HT1080 (cell line): ENCODE measurements at regions not wholly inside any gene's neighbourhood (a gene's known extent, or its start where the extent isn't known, plus 50 kb on each side); places are given as distances from the start of the nearest gene placed in this dataset.
"Not testable (repeated sequence)": the region's sequence is repeated elsewhere in the genome, so short reads cannot be mapped to it uniquely, and the experiment has no call there.

Experiments
- DNase-seq: peaks from one replicate; pipeline ENCODE4 v3.0.0-alpha.2; 2015; ENCODE audit warnings: low read depth

DNA sequence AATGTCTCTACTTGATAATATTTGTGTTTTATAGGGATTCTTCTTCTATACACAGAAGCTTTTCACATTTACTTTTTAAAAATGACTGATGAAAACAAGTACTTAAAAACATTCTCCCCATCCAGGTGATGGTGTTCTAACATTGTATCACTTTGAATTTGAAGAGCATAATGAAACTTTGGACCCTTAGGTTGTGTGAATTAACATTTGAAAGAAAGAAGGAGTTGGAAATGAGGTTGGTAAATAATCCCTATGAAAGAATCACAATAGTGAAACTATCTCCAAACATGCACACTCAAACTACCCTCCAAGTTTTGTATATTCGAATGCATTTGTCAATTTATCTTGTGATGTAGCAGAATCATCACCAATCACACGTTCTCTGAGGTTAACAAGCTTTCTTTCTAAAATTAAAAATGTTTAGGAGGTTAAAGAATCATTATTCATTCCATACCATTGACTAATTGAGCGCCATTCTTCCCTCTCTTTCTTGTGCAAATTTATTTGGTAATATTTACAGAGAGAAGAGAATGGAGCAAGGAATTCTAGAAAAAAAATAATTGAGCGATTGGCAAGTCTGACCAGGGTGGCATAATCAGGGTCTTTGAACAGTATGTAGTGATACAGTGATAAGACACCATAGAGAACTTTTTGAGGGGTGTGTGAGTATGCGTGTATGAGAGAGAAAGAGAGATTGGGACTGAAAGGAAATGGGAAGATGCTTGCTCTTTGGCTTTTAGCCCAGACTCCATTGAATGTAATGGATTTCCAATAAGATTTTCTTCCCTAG lies 260.0 kb upstream of the NRXN1 start:
- DNase-seq: no peak

DNA sequence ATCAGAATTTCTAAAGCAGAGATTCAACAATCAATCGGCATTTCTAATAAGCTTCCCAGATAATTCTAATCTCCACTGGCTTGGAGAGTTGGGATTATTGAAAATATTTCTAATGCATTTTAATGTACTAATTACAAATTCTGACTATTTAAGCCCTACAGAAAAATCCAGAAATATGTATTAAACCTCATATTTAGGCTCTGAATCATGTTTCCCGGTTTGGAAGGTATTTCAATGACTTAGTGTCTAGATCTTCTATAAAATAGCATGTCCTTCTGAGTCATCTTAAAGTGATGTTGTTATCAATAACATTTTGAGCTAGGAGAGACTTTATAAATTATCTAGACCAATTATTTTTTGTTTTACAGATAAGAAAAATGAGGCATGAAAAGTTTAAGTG lies 258.8 kb upstream of the NRXN1 start:
- DNase-seq: peak; percentile 8

DNA sequence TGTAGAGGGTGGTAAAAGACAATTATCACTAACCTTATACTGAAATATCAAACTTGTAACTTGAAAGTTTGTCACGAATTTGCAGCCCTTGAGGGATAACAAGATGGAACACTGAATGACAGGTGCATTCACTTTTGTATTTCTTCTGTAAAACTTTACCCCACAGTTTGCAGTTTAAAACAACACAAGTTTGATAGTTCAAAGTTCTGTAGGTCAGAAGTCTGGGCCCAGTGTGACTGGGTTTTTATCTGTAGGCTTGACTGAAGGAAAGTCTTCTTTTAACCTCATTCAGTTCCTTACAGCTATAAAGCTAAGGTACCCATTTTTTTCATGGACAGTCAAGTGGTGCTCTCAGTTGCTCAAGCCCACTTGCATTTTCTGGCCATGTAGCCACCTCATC lies 257.1 kb upstream of the NRXN1 start:
- DNase-seq: no peak

DNA sequence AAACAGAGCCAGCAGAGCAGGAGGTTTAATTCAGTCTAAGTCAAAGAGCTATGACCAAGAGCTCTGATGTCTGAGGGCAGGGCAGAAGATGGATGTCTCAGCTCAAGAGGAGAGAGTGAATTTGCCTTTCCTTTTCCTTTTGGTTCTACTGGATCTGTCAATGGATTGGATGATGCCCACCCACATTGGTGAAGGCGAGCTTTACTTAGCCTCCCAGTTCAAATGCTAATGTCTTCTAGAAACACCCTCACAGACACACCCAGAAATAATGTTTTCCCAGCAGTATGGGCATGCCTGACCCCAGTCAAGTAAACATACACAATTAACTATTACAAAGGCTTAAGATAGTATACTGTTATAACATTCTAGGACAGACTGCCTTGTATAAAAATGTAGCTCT lies 236.3 kb upstream of the NRXN1 start:
- no peak for DNase-seq

DNA sequence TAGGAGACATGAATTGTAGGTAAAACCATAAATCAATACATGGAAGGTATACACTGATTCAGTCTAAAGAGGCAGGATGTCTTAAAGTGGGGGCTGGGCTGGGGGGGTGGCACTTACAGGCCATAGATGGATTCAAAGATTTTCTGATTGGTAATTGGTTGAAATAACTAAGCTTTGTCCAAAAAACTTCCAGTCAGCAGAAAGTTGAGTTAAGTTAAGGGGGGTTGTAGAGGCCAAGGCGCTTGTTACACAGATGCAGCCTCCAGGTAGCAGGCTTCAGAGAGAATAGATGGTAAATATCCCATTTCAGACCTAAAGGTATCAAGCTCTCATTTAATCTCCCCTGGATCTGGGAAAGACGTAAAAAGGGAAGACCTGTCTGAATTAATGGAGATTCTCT lies 233.6 kb upstream of the NRXN1 start:
- DNase-seq: no peak

DNA sequence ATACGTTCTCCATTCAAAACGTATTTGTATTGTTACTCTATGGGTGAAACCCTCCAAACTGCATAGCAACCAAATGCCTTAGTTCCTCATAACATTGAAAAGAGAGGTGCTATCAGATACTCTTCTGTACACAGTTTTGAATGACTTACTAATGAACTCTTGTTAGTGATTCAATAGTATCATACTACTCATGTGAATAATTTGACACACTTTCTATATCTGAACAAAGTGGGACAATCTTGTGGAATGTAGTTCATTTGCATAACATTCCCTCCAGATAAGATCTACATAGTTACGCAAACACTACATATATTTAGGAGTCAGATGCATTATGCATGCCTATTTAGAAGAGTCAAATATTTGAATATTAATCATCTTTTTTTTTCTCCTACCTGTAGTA lies 232.0 kb upstream of the NRXN1 start:
- no peak for DNase-seq

DNA sequence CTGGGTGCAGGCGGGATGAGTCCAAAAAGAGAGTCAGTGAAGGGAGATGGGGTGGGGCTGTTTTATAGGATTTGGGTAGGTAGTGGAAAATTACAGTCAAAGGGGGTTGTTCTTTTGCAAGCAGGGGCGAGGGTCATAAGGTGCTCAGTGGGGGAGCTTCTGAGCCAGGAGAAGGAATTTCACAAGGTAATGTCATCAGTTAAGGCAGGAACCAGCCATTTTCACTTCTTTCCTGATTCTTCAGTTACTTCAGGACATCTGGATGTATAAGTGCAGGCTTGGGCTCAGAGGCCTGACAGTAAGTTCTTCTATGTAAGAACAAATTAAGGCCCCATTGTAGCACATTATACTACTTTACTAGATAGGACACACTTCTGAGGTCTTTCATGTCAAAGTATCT lies 231.2 kb upstream of the NRXN1 start:
- not testable (repeated sequence) for DNase-seq

DNA sequence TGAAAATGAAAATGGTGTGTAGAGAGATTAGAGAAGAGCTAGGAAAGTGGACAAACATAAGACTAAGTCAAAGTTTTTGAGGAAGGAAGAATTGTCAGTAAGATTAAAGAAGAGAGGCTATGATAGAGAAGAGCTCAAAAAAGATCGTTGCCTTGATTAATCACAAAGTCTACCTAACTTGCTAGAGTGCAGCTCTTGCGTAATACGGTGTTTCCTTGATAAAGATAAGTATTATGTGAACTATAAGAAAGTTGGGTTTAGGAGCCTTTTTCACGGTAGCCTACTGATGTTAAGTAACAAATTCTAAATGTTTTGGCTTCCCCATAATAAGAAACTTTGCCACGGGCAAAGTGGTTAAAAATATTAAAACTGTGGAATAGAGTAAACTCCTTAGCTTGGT lies 226.4 kb upstream of the NRXN1 start:
- no peak for DNase-seq

DNA sequence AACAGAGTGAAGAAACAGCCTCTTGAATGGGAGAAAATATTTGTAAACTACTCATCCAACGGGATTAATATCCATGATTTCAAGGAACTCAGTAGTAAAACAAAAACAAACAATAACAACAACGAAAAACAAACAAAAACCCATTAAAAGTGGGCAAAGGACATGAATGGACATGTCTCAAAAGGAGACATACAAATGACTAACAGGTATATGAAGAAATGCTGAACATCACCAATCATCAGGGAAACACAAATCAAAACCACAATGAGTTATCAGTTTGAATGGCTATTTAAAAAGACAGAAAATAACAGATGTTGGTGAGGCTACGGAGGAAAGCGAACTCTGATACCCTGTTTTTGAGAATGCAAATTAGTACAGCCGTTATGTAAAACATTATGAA lies 224.8 kb upstream of the NRXN1 start:
- no peak for DNase-seq

DNA sequence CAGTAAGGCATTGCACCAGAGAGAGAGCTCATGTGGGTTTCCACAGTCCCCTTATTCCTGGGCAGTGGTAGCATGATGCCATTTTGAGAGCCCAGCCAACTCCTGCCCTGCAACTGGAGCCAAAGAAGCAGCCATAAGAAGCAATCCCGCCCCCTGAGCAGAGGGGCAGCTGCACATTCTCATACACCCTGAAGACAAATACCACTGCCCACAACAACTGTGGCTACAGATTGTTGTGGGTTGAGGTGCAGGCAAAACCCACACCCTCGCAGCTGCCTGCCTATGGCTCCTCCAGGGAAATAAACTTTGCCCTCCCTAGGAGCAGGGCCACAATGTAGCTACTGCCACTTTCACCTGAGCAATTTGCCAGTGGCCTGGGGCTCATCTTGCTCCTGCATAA lies 219.4 kb upstream of the NRXN1 start:
- no peak for DNase-seq

DNA sequence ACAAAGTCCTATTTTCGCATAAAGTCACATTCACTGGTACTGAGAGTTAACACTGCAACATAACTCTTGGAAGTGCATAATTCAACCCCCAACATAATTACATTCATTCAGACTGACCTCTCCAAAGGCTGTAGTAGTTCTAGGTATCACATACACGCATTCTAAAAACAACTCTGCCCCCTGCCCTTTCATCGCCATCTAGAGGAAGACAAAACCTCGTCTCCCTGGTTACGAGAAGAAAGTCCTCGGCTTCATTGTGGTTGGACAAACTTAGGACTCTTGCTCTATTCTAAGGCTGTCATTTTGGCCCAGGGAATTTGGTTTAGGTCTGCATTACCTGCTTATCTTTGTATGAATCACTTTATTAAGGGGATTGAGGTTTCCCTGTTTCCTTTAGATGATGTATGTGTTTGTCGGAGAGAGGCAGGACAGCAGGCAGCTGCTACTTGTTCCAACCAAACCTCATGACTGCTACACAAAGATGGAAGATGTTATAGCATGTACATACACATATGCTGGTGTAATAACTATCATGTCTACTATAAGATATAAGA lies 215.4 kb upstream of the NRXN1 start:
- peak; percentile 6 for DNase-seq

DNA sequence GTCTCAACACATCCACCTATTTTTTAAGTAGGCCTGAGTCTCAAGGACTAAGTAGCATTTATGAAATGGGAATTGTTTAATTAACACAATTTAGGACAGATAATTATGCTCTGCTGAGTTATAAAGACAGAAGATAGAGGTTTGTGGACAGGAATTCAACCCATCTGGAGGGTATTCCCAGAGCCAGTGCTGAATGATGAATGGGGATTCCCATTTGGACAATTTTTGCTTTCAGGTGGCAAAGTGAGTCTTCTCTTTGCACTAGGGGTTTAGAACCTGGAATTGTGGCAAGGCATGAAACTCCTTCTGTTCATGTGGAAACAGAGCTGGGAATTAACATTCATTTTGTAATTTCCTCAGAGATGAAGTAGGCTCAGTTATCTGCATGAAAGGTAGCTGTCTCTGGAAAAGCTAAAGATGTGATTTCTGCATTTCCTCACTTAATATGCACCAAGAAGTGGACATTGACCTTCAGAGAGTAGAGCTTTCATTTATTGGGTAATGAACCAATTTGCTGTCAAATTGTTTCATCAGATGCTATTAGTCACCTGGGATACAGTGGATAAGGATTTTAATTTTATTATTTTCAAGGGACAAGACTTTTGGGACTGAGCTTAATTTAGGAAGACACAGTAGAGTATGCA lies 212.1 kb upstream of the NRXN1 start:
- no peak for DNase-seq

DNA sequence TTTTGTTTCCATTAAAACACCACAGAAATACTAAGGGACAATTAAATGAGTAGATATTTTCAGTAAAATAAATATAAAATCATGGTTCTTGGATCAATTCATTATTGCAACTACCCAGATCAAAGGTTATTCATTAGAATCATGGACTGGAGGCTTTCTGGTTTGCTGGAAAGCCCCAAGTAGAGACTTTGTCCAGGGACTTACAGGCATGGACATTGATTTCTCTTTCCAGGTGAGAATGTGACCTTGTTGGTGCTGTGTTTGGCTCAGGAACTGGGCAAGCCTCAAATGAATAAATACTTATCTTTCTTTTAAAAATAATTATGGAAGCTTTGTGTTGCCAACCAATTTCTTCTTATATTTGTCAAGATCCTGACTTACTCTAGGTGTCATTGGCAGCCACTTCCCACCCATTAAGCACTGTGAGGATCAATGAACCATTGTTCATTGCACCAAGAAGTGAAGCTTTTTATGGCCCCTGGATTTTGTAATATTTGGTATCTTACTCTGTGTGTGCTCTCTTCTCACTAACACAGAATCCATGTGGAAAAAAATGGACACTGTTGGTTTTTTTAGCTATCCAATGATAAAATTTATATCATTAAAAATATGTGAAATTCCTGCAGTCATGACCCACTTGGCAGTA lies 205.8 kb upstream of the NRXN1 start:
- no peak for DNase-seq

DNA sequence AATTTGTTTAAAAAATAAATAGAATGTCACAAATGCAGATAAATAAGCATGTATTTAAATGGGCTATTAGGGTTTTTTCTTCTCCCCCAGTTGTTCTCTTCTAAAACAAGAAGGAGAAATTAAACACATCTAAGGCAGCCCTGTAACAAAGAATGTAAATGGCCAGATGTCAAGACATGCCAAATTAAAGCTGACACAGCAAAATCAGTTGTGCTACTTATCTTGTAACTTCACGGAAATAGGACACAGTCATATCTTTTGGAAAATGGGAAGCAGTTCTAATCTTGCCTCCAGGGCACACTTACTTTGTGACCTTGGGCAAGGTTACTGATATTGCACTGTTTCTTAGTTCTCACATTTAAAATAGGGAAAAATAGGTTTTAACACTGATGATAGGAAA lies 200.1 kb upstream of the NRXN1 start:
- DNase-seq: no peak

DNA sequence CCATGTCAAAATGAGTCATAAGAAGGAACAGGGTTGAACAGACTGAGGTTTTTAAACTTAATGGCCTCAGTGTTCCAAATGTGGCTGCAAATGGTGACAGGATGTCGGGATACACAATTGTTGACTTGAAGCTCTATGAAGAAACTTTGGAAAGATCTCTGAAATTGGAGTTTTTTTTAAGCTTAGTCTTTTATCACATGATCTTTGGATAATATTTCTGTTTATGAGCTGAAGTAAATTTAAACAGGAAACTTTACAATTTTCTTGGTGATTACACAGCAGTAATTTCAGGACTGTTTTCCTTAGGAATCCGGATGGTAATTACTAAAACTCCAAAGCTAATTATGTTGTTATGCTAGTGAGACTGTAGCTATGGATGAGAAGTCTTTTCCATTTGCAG lies 199.1 kb upstream of the NRXN1 start:
- no peak for DNase-seq

DNA sequence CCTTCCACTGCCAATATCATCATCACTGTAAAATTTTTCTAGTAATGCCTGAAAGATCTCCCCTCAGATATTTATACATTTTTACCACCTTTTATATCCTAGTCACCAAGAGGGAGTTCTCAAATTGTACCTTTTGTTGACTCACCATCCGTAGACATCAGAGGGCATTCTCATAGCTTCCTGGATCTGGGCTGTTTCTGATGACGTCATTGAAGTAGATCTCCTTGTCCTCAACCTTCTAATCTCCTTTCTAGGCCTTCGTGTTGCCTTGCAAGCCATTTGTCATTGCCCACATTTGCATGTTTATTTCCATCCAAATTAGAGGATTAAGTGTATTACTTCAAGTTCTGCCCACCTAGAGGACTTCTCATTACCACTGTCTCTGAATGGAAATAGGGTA lies 193.4 kb upstream of the NRXN1 start:
- peak; percentile 30 for DNase-seq

DNA sequence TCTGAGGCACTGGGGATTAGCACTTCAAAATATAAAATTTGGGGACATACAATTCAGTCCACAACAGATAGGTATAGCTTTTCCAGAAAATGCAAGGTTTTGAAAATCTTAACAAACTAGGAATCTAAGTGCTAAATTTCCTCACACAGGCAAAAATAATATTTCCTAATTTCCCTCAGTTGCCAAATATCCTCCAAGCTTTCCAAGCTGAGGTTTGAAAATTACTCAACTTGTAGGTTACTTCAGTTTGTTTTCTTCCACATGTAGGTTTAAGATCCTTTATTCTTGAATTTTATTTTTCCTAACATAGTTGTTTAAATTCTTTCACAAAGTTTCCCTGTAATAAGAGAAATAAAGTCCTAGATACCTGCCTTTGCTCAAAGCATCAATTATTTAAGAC lies 192.9 kb upstream of the NRXN1 start:
- no peak for DNase-seq

DNA sequence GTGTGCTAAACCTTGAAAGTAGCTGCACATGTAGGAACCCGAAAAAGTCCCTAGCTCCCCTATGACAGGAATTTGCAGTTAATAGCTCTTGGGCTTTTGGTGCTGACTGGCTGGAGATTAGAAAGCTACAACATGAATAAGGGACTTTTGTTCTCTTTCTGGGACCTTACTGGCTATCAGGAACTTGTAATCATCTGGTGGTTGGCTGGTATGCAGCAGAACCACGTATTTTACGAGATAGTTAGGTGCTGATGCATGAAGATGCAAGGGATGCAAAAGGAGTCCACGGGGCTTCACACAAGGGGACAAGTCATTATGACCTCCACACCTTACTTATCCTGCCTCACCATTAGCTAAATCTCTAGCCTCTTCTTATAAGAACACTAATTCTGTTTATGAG lies 190.2 kb upstream of the NRXN1 start:
- DNase-seq: no peak

DNA sequence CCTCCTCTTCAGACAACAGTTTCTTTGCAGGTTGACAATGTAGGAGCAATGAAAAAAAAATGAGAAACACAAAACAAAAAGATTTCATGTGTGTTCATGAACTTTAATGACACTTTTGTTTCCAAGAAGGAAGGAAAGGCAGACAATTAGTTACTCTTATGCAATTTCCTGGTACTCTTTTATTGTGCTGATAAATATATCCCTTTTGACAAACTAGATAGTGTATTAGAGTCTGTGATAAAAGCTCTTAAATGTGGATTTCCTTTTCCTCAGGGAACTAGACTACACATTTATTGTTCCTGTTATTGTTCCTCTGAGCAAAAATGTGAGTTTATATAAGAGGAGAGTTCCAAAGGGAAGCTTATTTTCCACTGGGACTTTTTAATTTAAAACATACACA lies 188.7 kb upstream of the NRXN1 start:
- DNase-seq: no peak

DNA sequence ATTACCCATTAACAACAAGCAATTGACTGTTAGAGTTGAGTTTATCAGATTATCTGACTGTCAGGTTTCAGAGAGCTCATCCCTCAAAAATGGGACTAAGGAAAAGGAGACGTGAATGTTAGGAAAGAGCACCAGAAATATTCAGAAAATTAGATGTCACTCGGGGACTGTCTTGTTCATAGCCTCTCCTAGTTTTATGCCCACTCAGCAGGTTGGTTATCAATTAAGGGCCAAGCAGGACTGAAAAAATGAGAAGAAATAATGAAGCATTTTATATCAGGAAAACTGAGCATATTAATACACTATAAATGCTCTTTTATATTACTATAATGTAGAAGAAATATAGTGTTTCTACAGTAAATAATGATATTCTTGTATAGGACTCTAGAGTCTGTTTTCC lies 188.1 kb upstream of the NRXN1 start:
- DNase-seq: no peak

DNA sequence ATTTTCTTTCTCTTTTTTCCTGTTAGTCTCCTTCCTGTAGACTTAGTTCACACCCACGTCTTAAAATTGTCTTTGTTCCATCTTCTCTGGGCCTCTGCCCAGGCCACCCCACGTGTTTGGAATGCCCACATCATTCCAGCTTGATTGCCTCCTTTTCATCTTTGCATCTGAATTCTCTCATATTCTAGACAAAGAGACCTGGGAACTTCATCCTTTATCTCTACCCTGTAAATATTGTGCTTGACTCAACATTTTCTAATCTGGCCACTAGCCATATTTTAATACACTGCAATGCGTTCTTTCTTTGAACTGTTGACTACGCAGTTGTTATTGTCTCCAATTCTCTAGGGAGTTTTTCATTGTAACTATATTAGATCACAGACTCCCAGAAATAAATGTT lies 187.5 kb upstream of the NRXN1 start:
- DNase-seq: peak; percentile 58

DNA sequence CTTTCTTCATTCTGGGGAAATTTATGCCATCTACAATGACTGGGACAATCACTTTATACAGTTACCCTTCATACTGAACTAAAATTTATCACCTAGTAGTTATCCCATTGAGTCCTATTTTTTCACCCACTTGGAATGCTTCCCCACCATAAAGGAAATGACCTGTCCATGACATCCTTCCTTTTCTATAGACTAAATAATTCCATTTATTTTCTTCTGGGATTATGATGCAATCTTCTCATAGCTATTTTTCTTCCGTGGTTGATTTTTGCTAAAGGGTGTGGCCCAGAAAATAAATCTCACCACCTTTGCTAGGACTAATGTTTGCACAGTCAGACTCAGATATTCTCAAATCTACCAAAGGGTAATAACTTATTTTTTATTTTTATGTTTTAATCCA lies 186.1 kb upstream of the NRXN1 start:
- DNase-seq: peak; percentile 78

DNA sequence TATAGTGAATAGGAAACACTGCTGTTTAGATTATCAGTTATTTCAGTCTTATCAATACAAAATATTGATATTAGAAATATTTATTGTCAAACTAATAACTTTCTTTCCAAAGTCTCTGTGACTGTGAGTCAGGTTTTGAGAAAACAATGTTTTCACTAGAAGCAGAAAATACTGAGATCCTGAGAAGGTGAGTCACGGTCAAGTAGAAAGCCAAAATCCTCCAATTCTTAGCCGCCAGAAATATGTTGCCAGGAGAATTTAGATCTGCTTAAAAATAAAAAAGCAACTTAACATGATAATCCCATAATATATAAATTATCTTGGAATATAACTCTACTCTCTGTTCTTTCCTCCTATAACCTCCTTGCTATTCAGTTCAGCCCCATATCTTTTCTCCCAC lies 181.9 kb upstream of the NRXN1 start:
- peak; percentile 28 for DNase-seq
